ENCODE measurements at regions not wholly inside any gene's neighbourhood (a gene's known extent, or its start where the extent isn't known, plus 50 kb on each side); places are given as distances from the start of the nearest gene placed in this dataset.

- TF ChIP-seq CTCF (IDR thresholded peaks at IDR 0.05) = no peak
- no peak for TF ChIP-seq ELF4 (CRISPR knock-in tag; IDR thresholded peaks at IDR 0.05; ENCODE audit: low read depth)
- no peak for TF ChIP-seq NR2C2 (CRISPR knock-in tag; IDR thresholded peaks at IDR 0.05)
- no peak for TF ChIP-seq CREM (CRISPR knock-in tag; IDR thresholded peaks at IDR 0.05)
- TF ChIP-seq HMGXB4 (CRISPR knock-in tag; IDR thresholded peaks at IDR 0.05) = no peak
- no peak for TF ChIP-seq GABPB1 (CRISPR knock-in tag; IDR thresholded peaks at IDR 0.05)
- TF ChIP-seq SMAD4 (CRISPR knock-in tag; IDR thresholded peaks at IDR 0.05) = no peak
- no peak for TF ChIP-seq ZNF138 (CRISPR knock-in tag; conservative IDR thresholded peaks at IDR 0.05)
- TF ChIP-seq JUN (CRISPR knock-in tag; IDR thresholded peaks at IDR 0.05) = no peak
- no peak for TF ChIP-seq CREB1 (CRISPR knock-in tag; IDR thresholded peaks at IDR 0.05)
- TF ChIP-seq RELA (CRISPR knock-in tag; IDR thresholded peaks at IDR 0.05; ENCODE audit: borderline replicate concordance) = no peak
- TF ChIP-seq AFF4 (CRISPR knock-in tag; IDR thresholded peaks at IDR 0.05; ENCODE audit: borderline replicate concordance) = no peak
- TF ChIP-seq USF1 (CRISPR knock-in tag; IDR thresholded peaks at IDR 0.05) = no peak
- no peak for TF ChIP-seq NFYB (CRISPR knock-in tag; conservative IDR thresholded peaks at IDR 0.05; ENCODE audit: low read depth)
Measured at GRCh38 chr12:40505327-40505726, 186.9 kb upstream of the CNTN1 start.
